GM18498 (cell line): ENCODE measurements at regions not wholly inside any gene's neighbourhood (a gene's known extent, or its start where the extent isn't known, plus 50 kb on each side); places are given as distances from the start of the nearest gene placed in this dataset.

Experiments used
- ATAC-seq: cut with Tn5 transposase; IDR thresholded peaks from one replicate; pipeline ENCODE4 v1.9.1; 2021; ENCODE audit warnings: mild to moderate bottlenecking, moderate library complexity; ENCODE audit not compliant: unreplicated experiment

DNA sequence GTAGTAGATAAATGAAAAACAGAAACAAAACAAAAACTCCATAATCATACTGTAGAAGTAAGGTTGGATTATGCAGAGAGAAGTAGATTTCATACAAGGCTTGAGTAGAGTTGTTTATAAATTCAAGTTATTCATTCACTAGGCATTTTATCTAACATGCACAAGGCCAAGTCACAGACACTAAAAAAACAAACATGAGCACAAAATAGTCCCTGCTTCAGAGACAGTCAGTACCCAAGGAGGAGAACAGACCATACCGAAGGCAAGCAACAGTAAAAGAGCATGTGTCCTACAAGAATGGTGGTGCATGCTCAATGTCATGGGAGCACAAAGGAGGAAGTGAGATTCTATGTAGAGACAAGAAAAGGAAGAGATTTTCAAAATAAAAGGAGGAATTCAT is 796.5 kb upstream of the LRRC4C start:
- ATAC-seq = no peak

GRCh38 chr11:42257534-42257933 is 798.1 kb upstream of the LRRC4C start:
- ATAC-seq = no peak

GRCh38 chr11:42265072-42265471 is 805.6 kb upstream of the LRRC4C start:
- no peak for ATAC-seq

DNA sequence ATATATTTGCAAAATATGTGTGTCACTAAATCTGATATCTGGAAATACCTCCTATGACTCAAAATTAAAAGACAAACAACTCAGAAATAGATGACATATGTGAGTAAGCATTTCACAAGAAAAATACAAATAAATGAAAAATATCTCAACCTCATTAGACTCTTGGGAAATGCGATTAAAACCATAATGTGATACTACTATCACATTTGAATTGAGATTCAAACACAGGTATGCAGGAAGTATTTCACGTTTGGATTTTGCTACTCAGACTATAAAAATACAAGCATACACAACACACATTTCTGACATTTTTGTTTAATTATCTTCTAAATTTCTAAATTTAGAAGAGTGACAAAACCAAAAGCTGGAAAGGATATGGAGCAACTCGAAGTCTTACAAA is 811.9 kb upstream of the LRRC4C start:
- ATAC-seq = no peak

GRCh38 chr11:42273977-42274376 is 814.5 kb upstream of the LRRC4C start:
- ATAC-seq = no peak

- ATAC-seq = no peak
These were observed 837.5 kb upstream of the LRRC4C start for GRCh38 chr11:42296910-42297309.

DNA sequence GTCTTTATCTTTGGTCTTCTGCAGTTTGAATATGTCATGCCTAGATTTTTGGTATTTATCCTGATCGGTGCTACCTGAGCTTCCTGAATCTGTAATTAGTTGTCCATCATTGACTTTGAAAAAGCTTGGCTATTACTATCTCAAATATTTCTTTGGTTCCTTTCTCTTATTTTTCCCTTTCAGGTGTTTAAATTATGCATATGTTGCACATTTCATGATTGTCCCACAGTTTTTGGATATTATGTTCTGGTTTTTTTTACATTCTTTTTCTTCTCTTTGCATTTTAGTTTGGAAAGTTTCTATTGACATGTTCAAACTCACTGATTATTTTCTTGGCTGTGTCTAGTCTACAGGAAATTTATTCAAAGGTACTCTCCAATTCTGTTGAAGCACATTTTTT is 840.3 kb upstream of the LRRC4C start:
- ATAC-seq = no peak

- no peak for ATAC-seq
These were observed 842.3 kb upstream of the LRRC4C start for GRCh38 chr11:42301777-42302176.

GRCh38 chr11:42311514-42311913 is 852.1 kb upstream of the LRRC4C start:
- no peak for ATAC-seq

DNA sequence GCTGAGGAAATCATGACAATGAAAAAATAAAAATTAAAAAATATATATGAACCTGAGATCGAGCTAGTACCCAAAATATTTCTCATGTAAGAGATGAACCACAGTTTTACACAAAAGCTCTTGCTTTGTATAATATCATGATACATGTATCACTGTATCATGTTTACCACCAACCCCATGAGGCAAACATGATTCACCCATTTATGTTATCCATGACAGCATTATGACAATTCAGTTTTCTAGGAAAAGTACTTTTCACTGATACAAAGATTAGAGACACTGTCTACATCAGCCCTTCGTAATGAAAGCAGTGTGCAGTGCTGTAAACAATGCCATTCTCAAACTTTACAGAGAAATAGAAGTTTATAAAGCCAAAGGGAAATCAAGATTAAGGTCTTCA is 852.5 kb upstream of the LRRC4C start:
- no peak for ATAC-seq

- ATAC-seq = no peak
These were observed 855.8 kb upstream of the LRRC4C start for GRCh38 chr11:42315267-42315666.

DNA sequence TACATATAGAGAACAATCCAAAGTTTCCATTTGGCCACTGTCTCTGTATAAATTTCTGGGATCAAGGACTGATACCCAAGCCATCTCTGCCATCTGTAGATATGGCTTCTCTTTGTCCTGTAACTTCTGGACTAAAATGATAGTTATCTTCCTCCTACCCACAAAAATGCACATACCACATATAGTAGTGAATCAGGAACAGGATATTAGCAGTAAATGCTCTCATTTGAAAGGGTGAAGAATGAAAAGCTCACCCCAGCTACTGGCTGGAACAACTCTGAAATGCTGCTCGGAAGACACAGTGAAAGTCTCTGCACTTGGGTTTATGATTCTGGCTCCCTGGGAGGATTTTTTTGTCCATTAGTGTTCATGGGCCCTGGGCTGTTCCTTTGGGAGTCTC is 856.4 kb upstream of the LRRC4C start:
- ATAC-seq = no peak

GRCh38 chr11:42319921-42320320 is 860.5 kb upstream of the LRRC4C start:
- ATAC-seq = no peak

- ATAC-seq = no peak
These were observed 870.6 kb upstream of the LRRC4C start for GRCh38 chr11:42329929-42330565.

- ATAC-seq = no peak
These were observed 878.5 kb upstream of the LRRC4C start for GRCh38 chr11:42337786-42338455.

GRCh38 chr11:42344204-42344792 is 884.8 kb upstream of the LRRC4C start:
- no peak for ATAC-seq

DNA sequence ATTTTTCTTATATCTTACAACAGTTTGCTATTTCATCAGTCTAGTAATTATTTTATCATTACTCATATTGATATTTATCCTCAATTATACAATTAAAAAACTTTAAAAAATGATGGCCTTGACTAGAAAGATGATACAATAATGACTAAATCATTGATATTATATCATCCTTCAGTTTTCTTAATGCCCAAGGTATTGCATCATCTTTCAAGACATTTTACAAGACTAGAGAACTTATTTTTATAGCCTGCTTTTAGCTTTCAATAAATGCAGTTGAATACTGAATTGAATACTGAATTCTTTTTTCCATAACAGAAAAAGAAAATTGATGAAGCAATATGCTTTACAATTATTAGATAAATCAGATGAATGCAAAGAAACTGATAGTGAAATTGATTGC is 886.5 kb upstream of the LRRC4C start:
- no peak for ATAC-seq

DNA sequence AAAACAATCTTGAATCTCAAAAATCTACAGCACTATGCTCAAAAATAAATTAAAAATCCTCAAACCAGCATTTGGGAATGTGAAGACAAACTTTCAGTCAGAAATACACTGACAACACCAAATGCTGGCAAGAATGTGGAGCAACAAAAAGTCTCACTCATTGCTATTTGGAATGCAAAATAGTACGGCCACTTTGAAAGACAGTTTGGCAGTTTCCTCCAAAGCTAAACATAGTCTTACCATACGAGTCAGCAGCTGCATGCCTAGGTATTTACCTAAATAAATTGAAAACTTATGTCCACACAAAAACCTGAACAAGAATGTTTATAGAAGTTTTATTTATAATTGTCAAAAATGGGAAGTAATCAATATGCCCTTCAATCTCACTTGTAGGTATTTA is 904.2 kb upstream of the LRRC4C start:
- ATAC-seq = no peak

DNA sequence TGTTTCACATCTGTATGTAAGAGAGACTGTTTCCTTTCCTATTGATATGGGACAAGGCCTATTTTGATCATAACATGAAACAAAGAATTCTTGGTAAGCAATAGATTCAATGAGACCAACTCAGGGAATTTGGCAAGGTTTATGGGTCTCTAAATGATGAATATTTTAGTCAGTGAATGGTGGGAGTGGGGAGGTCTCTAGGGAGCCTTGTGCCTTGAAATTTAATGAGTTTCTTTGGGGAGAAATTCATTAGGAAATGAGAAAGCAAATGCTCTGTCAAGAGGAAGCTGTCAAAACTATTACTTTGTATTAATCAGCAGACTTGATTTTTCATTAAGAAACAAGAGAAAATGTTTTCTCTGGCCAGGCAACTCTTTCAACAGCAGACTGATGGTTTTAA is 921.7 kb upstream of the API5 start:
- no peak for ATAC-seq

GRCh38 chr11:42397483-42397882 is 914.3 kb upstream of the API5 start:
- no peak for ATAC-seq

DNA sequence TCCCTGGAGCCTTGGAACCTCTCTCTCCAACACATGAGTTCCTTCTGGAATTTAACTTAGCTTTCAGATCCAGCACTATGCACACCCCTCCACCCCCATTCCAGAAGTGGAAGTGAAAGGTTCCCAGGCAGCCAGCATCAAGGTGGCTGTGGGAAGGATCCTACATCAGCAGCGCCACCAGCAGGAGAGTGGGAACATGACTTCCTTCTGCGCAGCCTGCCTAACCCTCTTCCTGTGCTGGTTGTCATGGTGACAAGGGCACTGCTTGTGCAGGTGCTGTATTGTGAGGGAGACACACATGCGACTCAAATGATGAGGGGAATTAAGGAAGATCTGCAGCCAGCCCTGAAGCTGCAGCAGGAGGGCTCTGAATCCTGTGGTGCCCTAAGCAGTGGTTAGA is 904.5 kb upstream of the API5 start:
- ATAC-seq = no peak

DNA sequence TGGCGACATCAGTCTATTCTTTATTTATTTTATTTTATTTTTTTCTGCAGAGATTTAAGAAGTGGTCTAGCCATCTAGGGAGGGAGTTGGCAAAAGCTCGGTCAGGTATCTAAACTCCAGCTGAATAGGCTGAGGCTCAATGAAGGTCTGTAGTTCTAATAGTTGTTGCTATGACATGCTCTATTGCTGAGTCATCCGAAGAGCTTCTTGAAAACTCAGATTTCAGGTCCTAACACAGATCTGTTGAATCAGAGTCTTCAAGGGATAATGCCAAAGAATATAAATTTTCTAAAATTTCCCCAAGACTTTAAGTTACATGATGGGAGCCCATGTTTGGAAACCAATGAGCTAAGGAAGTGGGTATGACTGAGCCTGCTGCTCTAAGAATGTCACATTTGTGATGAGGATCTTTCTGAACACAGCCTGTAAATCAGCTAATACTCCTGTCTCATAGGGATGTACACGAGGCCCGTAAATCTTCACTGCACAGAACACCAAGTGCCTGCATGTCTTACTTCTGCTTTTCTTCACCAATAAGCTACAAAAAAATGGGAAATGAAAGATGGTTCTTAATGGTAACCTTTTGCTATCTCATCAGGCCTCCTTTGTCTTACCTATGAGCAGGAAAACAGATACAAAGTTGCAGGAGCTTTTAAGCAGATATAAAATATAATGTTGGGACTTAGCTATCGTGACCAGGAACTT is 901.4 kb upstream of the API5 start:
- ATAC-seq = peak; percentile 62
